Endothelial cell (in vitro differentiated cells): ENCODE measurements at regions not wholly inside any gene's neighbourhood (a gene's known extent, or its start where the extent isn't known, plus 50 kb on each side); places are given as distances from the start of the nearest gene placed in this dataset.

Experiments used
- DNase-seq: peaks from one replicate; pipeline ENCODE4 v3.0.0; 2021; ENCODE audit warnings: low spot score
- H3K27ac Mint-ChIP-seq: one replicate; pipeline ENCODE4 v1.8.0; 2021; ENCODE audit warnings: mixed read lengths, inconsistent platforms; ENCODE audit not compliant: unreplicated experiment
- H3K27me3 Mint-ChIP-seq: one replicate; pipeline ENCODE4 v1.8.0; 2021; ENCODE audit warnings: mild to moderate bottlenecking, moderate library complexity, mixed read lengths, inconsistent platforms; ENCODE audit not compliant: unreplicated experiment
- H3K36me3 Mint-ChIP-seq: one replicate; pipeline ENCODE4 v1.8.0; 2021; ENCODE audit warnings: mild to moderate bottlenecking, low read depth, mixed read lengths, inconsistent platforms; ENCODE audit not compliant: unreplicated experiment
- H3K4me1 Mint-ChIP-seq: one replicate; pipeline ENCODE4 v1.8.0; 2021; ENCODE audit warnings: mild to moderate bottlenecking, mixed read lengths, inconsistent platforms; ENCODE audit not compliant: unreplicated experiment
- H3K4me3 Mint-ChIP-seq: one replicate; pipeline ENCODE4 v1.8.0; 2021; ENCODE audit warnings: mild to moderate bottlenecking, mixed read lengths, inconsistent platforms; ENCODE audit not compliant: unreplicated experiment
- H3K9me3 Mint-ChIP-seq: one replicate; pipeline ENCODE4 v1.8.0; 2021; ENCODE audit warnings: mixed read lengths, inconsistent platforms; ENCODE audit not compliant: unreplicated experiment
- TF ChIP-seq, protein P1 (sequence below): fragments of 200-600 bp; sonication (generic); IDR thresholded peaks from one replicate; pipeline ENCODE4 v1.5.0; 2021; ENCODE audit warnings: antibody characterized with exemption; ENCODE audit not compliant: unreplicated experiment

DNA sequence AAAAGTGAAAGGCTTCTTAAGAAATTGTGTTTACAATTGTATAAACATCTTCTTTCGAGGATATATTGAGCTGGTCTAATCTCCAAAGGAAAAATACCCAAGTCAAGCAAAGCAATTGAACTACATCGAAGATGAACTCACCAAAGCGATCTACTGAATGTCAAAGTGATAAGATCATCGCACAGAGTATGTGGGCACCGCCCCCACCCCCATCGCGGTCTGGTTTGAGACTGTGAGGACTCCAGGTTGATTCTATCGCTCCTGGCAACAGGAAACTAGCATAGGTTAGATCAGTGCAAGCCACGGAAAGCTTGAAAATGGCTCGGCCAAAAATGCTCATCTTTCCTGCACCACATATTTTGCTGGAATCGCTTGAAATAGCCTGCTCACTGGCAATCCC lies 133.2 kb upstream of the RPS6KA2 start:
- no peak for DNase-seq
- H3K27me3 Mint-ChIP-seq, result peaks cover 1% of the 10 kb centered on the region
- H3K27ac Mint-ChIP-seq, result no peak overlapping the region
- TF ChIP-seq, protein P1, sequence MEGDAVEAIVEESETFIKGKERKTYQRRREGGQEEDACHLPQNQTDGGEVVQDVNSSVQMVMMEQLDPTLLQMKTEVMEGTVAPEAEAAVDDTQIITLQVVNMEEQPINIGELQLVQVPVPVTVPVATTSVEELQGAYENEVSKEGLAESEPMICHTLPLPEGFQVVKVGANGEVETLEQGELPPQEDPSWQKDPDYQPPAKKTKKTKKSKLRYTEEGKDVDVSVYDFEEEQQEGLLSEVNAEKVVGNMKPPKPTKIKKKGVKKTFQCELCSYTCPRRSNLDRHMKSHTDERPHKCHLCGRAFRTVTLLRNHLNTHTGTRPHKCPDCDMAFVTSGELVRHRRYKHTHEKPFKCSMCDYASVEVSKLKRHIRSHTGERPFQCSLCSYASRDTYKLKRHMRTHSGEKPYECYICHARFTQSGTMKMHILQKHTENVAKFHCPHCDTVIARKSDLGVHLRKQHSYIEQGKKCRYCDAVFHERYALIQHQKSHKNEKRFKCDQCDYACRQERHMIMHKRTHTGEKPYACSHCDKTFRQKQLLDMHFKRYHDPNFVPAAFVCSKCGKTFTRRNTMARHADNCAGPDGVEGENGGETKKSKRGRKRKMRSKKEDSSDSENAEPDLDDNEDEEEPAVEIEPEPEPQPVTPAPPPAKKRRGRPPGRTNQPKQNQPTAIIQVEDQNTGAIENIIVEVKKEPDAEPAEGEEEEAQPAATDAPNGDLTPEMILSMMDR, result no peak
- no peaks in the 10 kb centered on the region for H3K36me3 Mint-ChIP-seq
- H3K4me1 Mint-ChIP-seq, result peaks cover 18% of the 10 kb centered on the region
- H3K4me3 Mint-ChIP-seq, result no peak overlapping the region
- no peaks in the 10 kb centered on the region for H3K9me3 Mint-ChIP-seq

DNA sequence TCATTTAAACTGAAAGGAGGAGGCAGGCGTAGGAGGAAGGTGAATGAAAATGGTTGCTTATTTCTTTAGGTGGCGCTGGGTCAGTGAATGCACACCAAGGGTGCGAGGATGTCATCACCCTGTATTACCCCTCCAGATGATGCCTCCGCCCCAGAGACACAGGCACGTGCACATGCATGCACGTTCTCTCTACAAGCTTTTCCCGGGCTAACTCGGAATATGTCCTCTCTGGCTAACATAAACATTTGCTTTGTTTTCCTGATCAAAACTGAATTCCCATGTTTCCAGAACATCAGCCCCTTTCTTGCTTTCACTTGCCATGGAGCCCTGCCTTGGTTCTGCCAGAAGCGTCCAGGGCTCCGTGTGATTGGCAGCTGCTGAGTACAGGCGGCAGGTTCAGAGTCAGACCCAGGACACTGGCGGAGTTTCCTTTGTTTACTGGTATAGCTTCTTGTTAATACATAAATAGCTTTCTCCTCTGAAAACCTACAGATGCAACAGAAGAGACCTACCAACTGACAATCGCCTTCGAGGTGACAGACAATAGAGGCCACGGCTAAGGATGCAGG lies 131.2 kb upstream of the RPS6KA2 start:
- H3K4me3 Mint-ChIP-seq, result no peak overlapping the region
- H3K27ac Mint-ChIP-seq, result no peak overlapping the region
- no peaks in the 10 kb centered on the region for H3K36me3 Mint-ChIP-seq
- TF ChIP-seq, protein P1, result no peak
- H3K9me3 Mint-ChIP-seq, result no peaks in the 10 kb centered on the region
- DNase-seq, result no peak
- peaks cover 1% of the 10 kb centered on the region for H3K27me3 Mint-ChIP-seq
- peaks cover 18% of the 10 kb centered on the region for H3K4me1 Mint-ChIP-seq

DNA sequence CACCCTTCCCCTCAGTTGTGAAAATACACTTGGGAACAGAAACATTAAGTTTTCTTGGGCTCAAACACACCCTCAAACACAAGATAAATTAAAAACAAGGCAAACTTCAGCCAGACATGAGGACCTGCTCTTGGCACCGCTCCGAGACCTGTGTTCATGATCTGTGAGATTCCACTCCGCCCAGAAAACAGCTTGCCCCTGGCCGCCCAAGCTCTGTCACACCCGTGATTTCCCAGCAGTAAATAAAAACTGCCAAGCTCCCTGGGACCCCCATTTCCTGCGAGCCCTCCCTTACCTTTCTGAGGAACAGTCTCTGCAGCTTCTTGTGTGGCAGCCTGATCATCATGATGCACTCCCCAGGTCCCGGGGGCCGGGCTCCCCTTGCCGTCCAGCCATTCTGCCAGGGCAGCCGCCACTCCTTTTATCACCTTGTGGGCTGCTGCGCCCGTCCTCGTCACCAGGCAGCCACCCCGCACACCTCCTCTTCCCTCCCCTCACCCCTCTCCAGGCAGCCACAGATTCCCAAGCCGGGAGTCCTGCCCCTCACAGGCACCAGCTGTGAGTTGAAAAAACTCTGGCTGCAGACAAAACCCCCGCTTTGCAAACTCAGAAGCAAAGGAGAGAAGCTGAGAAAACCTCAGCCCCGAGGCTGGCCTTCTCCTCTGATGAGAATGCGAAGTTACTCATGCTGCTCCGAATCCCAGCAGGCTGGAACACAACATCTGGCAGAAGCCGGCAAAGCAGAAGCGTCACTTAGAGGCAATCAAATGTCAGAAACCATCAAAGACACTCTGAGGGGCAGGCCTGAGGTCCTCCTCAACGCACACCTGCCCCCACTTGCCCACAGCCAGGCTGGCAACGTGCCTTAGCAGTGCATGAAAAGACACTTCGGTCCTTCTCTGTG lies 130.4 kb upstream of the RPS6KA2 start:
- H3K27ac Mint-ChIP-seq, result no peak overlapping the region
- peaks cover 18% of the 10 kb centered on the region for H3K4me1 Mint-ChIP-seq
- H3K27me3 Mint-ChIP-seq, result peaks cover 1% of the 10 kb centered on the region
- H3K9me3 Mint-ChIP-seq, result no peaks in the 10 kb centered on the region
- H3K4me3 Mint-ChIP-seq, result no peak overlapping the region
- TF ChIP-seq, protein P1, result no peak
- H3K36me3 Mint-ChIP-seq, result no peaks in the 10 kb centered on the region
- DNase-seq, result no peak

DNA sequence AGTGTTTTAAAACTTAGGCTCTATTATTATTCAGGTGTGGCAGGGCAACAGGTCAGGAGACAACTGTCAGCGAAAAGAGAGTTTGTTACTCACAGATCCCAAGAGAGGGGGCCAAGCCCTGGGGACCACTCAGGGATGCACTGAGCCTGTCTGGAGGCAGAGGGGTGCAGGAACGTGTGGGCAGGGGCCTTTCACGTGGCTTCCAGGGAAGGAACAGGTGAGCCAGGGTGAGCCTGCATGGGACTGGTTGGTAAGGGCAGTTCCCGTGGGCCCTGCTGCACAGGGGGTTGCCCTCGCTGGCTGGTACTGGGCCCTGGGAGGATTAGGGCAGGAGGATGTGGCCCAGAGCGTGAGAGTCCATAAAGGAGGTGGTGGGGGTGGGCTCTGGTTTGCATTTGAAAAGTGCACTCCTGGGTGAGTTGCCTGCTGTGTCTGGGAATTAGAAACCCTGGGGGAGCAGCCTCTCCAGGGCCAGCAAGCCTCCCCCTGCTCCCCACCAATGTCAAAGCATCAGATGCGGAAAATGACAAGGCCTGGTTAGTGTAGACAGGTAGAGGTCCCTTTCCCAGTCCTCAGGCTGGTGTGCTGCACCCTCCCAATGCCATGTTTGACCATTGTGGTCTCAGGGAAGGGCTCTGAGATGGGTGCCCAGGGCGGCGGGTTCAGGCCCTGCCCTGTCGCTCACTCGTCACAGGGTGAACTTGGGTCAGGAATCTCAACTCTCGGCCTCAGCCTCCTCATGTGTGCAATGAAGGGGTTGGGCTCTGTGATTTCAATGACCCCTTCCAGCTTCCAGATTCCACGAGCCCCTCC lies 127.4 kb upstream of the RPS6KA2 start:
- peaks cover 5% of the 10 kb centered on the region for H3K27me3 Mint-ChIP-seq
- no peak for DNase-seq
- H3K36me3 Mint-ChIP-seq, result no peaks in the 10 kb centered on the region
- TF ChIP-seq, protein P1, result no peak
- H3K4me3 Mint-ChIP-seq, result no peak overlapping the region
- no peak overlapping the region for H3K27ac Mint-ChIP-seq
- no peaks in the 10 kb centered on the region for H3K9me3 Mint-ChIP-seq
- peaks cover 18% of the 10 kb centered on the region for H3K4me1 Mint-ChIP-seq
